MM.1S (cell line): ENCODE measurements at regions not wholly inside any gene's neighbourhood (a gene's known extent, or its start where the extent isn't known, plus 50 kb on each side); places are given as distances from the start of the nearest gene placed in this dataset.

Source experiments
- DNase-seq: peaks from one replicate; pipeline ENCODE4 v3.0.0-alpha.2; 2015
- H2AFZ ChIP-seq: fragments of 300-600 bp; sonication (generic); 2 replicates; pipeline ENCODE4 v1.6.0; 2016; ENCODE audit warnings: antibody characterized with exemption, low read length
- H3F3A ChIP-seq: fragments of 300-600 bp; sonication (generic); 2 replicates; pipeline ENCODE4 v1.6.1; 2016; ENCODE audit warnings: mild to moderate bottlenecking, antibody characterized with exemption, low read length, moderate library complexity, mixed read lengths; ENCODE audit not compliant: insufficient read depth
- H3K27ac ChIP-seq: fragments of 300-600 bp; sonication (generic); 2 replicates; pipeline ENCODE4 v1.5.1; 2016; ENCODE audit warnings: mild to moderate bottlenecking, low read length
- H3K27me3 ChIP-seq: fragments of 300-600 bp; sonication (generic); replicated peaks from 2 replicates; pipeline ENCODE4 v1.6.0; 2016; ENCODE audit warnings: low read length; ENCODE audit not compliant: insufficient read depth
- H3K36me3 ChIP-seq: fragments of 300-600 bp; sonication (generic); replicated peaks from 2 replicates; pipeline ENCODE4 v1.6.1; 2016; ENCODE audit warnings: mild to moderate bottlenecking, low read length, mixed read lengths; ENCODE audit not compliant: insufficient read depth
- H3K4me1 ChIP-seq: fragments of 300-600 bp; sonication (generic); 2 replicates; pipeline ENCODE4 v1.6.1; 2016; ENCODE audit warnings: low read length, mixed read lengths
- H3K4me2 ChIP-seq: fragments of 300-600 bp; sonication (generic); 2 replicates; pipeline ENCODE4 v1.6.0; 2016; ENCODE audit warnings: low read depth, low read length
- H3K4me3 ChIP-seq: fragments of 300-600 bp; sonication (generic); 2 replicates; pipeline ENCODE4 v1.5.1; 2016; ENCODE audit warnings: low read length, mixed read lengths
- H3K79me2 ChIP-seq: fragments of 300-600 bp; sonication (generic); 2 replicates; pipeline ENCODE4 v1.6.1; 2016; ENCODE audit warnings: mixed run types, low read length, mixed read lengths
- H3K9ac ChIP-seq: fragments of 300-600 bp; sonication (generic); 2 replicates; pipeline ENCODE4 v1.6.1; 2016; ENCODE audit warnings: low read length, mixed read lengths
- H3K9me2 ChIP-seq: fragments of 300-600 bp; sonication (generic); replicated peaks from 2 replicates; pipeline ENCODE4 v1.6.1; 2016; ENCODE audit warnings: mild to moderate bottlenecking, low read length, mixed read lengths; ENCODE audit not compliant: insufficient read depth
- H3K9me3 ChIP-seq: fragments of 300-600 bp; sonication (generic); replicated peaks from 2 replicates; pipeline ENCODE4 v1.6.1; 2016; ENCODE audit warnings: mild to moderate bottlenecking, low read length, mixed read lengths; ENCODE audit not compliant: insufficient read depth
- H4K20me1 ChIP-seq: fragments of 300-600 bp; sonication (generic); 2 replicates; pipeline ENCODE4 v1.6.1; 2016; ENCODE audit warnings: mild to moderate bottlenecking, low read length, moderate library complexity, mixed read lengths; ENCODE audit not compliant: insufficient read depth
- EZH2 ChIP-seq: fragments of 300-600 bp; sonication (generic); optimal IDR thresholded peaks from 2 replicates; pipeline ENCODE3; 2017; ENCODE audit warnings: low read depth, mild to moderate bottlenecking, antibody characterized with exemption, low read length, mixed read lengths
- EZH2phosphoT487 ChIP-seq: fragments of 300-600 bp; sonication (generic); IDR thresholded peaks from 2 replicates; pipeline ENCODE4 v1.6.1; 2018; ENCODE audit warnings: antibody characterized with exemption, low read length
- TF ChIP-seq, protein P1 (sequence below): fragments of 300-600 bp; sonication (generic); IDR thresholded peaks from 2 replicates; pipeline ENCODE4 v1.5.1; 2016; ENCODE audit warnings: antibody characterized with exemption, low read length, mixed read lengths

DNA sequence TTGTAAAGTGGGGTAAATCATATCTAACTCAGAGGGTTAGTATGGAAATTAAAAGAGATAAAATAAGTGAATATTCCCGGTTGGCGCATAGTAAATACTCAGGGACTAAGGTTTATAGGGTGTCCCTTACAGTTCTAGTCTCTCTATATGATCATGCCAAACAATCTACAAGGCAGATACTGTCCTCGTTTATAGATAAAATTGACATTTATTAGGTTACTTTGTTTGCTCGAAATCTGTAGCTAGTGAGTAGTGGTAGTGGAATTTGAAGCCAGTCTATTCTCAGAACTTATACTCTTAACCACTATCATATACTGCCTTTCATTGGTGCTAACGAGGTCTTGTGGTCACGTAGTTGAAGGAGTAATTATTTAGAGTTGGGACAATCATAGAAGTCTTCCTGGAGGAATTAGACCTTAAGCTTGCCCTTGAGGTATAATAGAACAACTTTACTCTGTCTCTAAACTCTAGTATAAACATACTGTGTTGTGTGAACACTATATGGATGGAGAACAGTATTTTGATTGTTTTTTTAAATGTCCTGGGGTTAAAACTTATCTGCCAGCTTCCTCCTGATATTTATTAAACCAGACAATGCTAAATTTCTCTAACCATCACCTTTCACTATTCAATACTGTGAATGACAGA, 324.0 kb downstream of the STIM2 start:
- Histone ChIP-seq H3F3A (no peaks in the 10 kb centered on the region), H4K20me1 (no peaks in the 10 kb centered on the region), H3K9ac (no peak overlapping the region), H2AFZ (no peak overlapping the region), H3K4me2 (no peak overlapping the region), H3K9me3 (no peaks in the 10 kb centered on the region), H3K9me2 (no peaks in the 10 kb centered on the region), H3K4me3 (no peak overlapping the region), H3K27ac (no peak overlapping the region), H3K27me3 (no peaks in the 10 kb centered on the region), H3K36me3 (no peaks in the 10 kb centered on the region), H3K4me1 (no peaks in the 10 kb centered on the region), H3K79me2 (no peaks in the 10 kb centered on the region)
- TF ChIP-seq, protein P1, sequence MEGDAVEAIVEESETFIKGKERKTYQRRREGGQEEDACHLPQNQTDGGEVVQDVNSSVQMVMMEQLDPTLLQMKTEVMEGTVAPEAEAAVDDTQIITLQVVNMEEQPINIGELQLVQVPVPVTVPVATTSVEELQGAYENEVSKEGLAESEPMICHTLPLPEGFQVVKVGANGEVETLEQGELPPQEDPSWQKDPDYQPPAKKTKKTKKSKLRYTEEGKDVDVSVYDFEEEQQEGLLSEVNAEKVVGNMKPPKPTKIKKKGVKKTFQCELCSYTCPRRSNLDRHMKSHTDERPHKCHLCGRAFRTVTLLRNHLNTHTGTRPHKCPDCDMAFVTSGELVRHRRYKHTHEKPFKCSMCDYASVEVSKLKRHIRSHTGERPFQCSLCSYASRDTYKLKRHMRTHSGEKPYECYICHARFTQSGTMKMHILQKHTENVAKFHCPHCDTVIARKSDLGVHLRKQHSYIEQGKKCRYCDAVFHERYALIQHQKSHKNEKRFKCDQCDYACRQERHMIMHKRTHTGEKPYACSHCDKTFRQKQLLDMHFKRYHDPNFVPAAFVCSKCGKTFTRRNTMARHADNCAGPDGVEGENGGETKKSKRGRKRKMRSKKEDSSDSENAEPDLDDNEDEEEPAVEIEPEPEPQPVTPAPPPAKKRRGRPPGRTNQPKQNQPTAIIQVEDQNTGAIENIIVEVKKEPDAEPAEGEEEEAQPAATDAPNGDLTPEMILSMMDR, result no peak
- no peak for TF ChIP-seq EZH2
- no peak for TF ChIP-seq EZH2phosphoT487
- DNase-seq, result no peak

DNA sequence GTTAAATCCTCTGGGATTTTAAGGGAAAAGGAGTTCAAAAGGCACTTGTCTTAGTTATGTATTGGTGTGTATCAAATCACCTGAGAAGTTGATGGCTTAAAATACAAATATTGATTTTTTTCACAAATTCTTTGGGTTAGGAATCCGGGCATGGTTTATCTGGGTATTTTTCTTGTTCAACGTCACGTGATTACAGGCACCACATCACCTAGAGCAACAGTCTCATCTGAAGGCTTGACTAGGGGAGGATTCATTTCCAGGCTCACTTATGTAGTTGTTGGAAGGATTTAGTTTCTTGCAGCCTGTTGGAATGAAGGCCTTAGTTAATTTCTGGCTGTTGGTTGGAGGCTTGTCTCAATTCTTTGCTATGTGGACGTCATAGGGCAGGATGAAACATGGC, 326.1 kb downstream of the STIM2 start:
- no peaks in the 10 kb centered on the region for H3F3A ChIP-seq

DNA sequence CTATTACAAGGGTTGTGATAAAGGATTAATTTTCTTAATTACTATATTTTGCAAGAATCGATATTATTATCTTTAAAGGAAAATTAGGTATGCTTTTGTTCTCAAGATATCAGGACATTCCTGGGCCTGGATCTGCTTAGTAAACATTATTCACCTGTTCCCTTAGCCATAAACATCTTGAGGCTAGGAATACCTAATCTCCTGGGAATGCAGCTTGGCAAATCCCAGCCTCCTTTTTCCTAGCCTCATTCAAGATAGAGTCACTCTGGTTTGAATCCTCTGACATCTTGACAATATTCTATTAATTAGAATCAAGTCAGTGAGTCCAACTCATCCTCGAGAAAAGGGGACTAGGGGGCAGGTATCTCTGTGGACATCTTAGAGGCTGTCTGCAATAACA, 327.1 kb downstream of the STIM2 start:
- Histone ChIP-seq H3F3A (no peaks in the 10 kb centered on the region), H3K9ac (no peak overlapping the region), H3K4me2 (no peak overlapping the region), H3K9me3 (no peaks in the 10 kb centered on the region), H3K79me2 (no peaks in the 10 kb centered on the region), H4K20me1 (no peaks in the 10 kb centered on the region), H3K27me3 (no peaks in the 10 kb centered on the region), H3K36me3 (no peaks in the 10 kb centered on the region), H2AFZ (no peak overlapping the region), H3K4me3 (no peak overlapping the region), H3K9me2 (no peaks in the 10 kb centered on the region), H3K27ac (no peak overlapping the region), H3K4me1 (no peaks in the 10 kb centered on the region)
- TF ChIP-seq, protein P1, result no peak
- TF ChIP-seq EZH2, result no peak
- TF ChIP-seq EZH2phosphoT487, result no peak
- no peak for DNase-seq

More for the DNA sequence above, 326.1 kb downstream of the STIM2 start:
- Histone ChIP-seq H3K27ac (no peak overlapping the region), H3K9ac (no peak overlapping the region), H3K79me2 (no peaks in the 10 kb centered on the region), H3K4me3 (no peak overlapping the region), H2AFZ (no peak overlapping the region), H3K4me1 (no peaks in the 10 kb centered on the region), H4K20me1 (no peaks in the 10 kb centered on the region), H3K9me3 (no peaks in the 10 kb centered on the region), H3K36me3 (no peaks in the 10 kb centered on the region), H3K27me3 (no peaks in the 10 kb centered on the region), H3K4me2 (no peak overlapping the region), H3K9me2 (no peaks in the 10 kb centered on the region)
- DNase-seq, result no peak
- TF ChIP-seq, protein P1, result no peak
- TF ChIP-seq EZH2phosphoT487, result no peak
- TF ChIP-seq EZH2, result no peak
